Islet of Langerhans (tissue), 1 donor: ENCODE measurements at regions not wholly inside any gene's neighbourhood (a gene's known extent, or its start where the extent isn't known, plus 50 kb on each side); places are given as distances from the start of the nearest gene placed in this dataset.

Experiments
- FAIRE-seq: peaks from one replicate; lab custom pipeline; 2011; peaks lifted over from hg19 to GRCh38; lab: Jason Lieb, UNC

- FAIRE-seq, result no peak
Observed at GRCh38 chr3:42037318-42037945, 53.7 kb upstream of the TRAK1 start.

- FAIRE-seq, result peak; percentile 94
Observed at GRCh38 chr3:42036483-42036823, 54.7 kb upstream of the TRAK1 start.

- FAIRE-seq, result no peak
Observed at GRCh38 chr3:42035816-42036482, 55.2 kb upstream of the TRAK1 start.

GRCh38 chr3:42035007-42035406 lies 56.1 kb upstream of the TRAK1 start:
- no peak for FAIRE-seq

- no peak for FAIRE-seq
Observed at GRCh38 chr3:42033741-42034140, 57.4 kb upstream of the TRAK1 start.

- peak; percentile 83 for FAIRE-seq
Observed at GRCh38 chr3:42032693-42033349, 58.3 kb upstream of the TRAK1 start.

GRCh38 chr3:42031808-42032480 lies 59.2 kb upstream of the TRAK1 start:
- FAIRE-seq, result no peak

- FAIRE-seq, result no peak
Observed at GRCh38 chr3:42028474-42028873, 62.7 kb upstream of the TRAK1 start.

GRCh38 chr3:42027571-42027970 lies 63.6 kb upstream of the TRAK1 start:
- no peak for FAIRE-seq

GRCh38 chr3:42025370-42026138 lies 63.7 kb upstream of the ULK4 start:
- peak; percentile 97 for FAIRE-seq

GRCh38 chr3:42024591-42025351 lies 62.9 kb upstream of the ULK4 start:
- FAIRE-seq, result peak; percentile 96

- no peak for FAIRE-seq
Observed at GRCh38 chr3:42023380-42023779, 61.5 kb upstream of the ULK4 start.

- no peak for FAIRE-seq
Observed at GRCh38 chr3:42022355-42022754, 60.5 kb upstream of the ULK4 start.

- peak; percentile 95 for FAIRE-seq
Observed at GRCh38 chr3:42020684-42021307, 58.9 kb upstream of the ULK4 start.

- FAIRE-seq, result no peak
Observed at GRCh38 chr3:42019953-42020260, 58.0 kb upstream of the ULK4 start.

GRCh38 chr3:42019144-42019952 lies 57.4 kb upstream of the ULK4 start:
- FAIRE-seq, result no peak

- FAIRE-seq, result no peak
Observed at GRCh38 chr3:42014921-42015533, 53.1 kb upstream of the ULK4 start.

- no peak for FAIRE-seq
Observed at GRCh38 chr3:42014458-42014920, 52.6 kb upstream of the ULK4 start.

- no peak for FAIRE-seq
Observed at GRCh38 chr3:42013691-42014457, 52.0 kb upstream of the ULK4 start.
